ENCODE measurements at regions not wholly inside any gene's neighbourhood (a gene's known extent, or its start where the extent isn't known, plus 50 kb on each side); places are given as distances from the start of the nearest gene placed in this dataset.

DNA sequence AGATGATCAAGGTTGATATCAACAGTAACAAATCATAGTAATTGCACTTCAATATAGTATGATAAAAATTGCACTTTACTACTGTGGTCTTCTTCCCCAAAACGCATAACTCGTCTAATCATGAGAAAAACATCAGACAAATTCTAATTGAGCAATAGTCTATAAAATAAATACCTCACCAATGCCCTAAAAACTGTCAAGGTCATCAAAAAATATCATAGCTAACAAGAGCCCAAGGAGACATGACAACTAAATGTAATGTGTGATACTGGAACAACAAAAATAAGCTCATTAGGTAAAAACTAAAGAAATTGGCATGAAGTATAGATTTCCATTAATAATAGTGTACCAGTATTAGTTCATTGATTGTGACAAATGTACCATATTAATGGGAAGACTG is 85.6 kb upstream of the LRRC3B start:
- no peaks in the 10 kb centered on the region for H3K36me3 ChIP-seq
- intact Hi-C loops (cut with DNase I; ENCODE audit: low total_unique reads) = no loop called here

DNA sequence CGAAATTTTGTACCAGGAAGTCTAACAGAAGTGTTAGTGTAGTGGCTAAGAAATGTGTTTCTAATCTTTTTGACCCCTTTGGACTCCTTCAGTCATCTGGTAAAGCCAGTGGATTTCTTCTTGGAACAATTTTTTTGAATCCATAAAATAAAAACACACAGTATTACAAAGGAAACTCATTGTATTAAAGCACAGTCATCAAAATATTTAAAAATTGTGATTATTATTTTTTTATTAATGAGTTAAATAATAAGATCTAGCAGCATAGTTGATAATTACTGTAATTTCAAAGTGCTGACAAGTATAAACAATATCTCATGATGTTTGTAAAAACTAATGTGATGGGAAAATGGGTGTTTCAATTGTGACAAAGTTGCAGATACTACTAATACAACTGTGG is 72.2 kb upstream of the LRRC3B start:
- H3K4me3 ChIP-seq = no peak overlapping the region
- TF ChIP-seq POLR2A (IDR thresholded peaks at IDR 0.05) (no peak), EP300 (IDR thresholded peaks at IDR 0.05) (no peak), POLR2AphosphoS5 (IDR thresholded peaks at IDR 0.05) (no peak)
- TF ChIP-seq, protein P1, sequence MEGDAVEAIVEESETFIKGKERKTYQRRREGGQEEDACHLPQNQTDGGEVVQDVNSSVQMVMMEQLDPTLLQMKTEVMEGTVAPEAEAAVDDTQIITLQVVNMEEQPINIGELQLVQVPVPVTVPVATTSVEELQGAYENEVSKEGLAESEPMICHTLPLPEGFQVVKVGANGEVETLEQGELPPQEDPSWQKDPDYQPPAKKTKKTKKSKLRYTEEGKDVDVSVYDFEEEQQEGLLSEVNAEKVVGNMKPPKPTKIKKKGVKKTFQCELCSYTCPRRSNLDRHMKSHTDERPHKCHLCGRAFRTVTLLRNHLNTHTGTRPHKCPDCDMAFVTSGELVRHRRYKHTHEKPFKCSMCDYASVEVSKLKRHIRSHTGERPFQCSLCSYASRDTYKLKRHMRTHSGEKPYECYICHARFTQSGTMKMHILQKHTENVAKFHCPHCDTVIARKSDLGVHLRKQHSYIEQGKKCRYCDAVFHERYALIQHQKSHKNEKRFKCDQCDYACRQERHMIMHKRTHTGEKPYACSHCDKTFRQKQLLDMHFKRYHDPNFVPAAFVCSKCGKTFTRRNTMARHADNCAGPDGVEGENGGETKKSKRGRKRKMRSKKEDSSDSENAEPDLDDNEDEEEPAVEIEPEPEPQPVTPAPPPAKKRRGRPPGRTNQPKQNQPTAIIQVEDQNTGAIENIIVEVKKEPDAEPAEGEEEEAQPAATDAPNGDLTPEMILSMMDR (IDR thresholded peaks at IDR 0.05) = no peak

More for the DNA sequence above, 85.6 kb upstream of the LRRC3B start:
- no peak overlapping the region for H3K4me3 ChIP-seq
- no peak for DNase-seq
- 69 to 89% (median 83%) methylated on average over 2 of the region's 2 CpGs for WGBS, 5 donors
- no peak overlapping the region for H3K27ac ChIP-seq
- TF ChIP-seq EP300 (IDR thresholded peaks at IDR 0.05) (no peak), POLR2AphosphoS5 (IDR thresholded peaks at IDR 0.05) (no peak), POLR2A (IDR thresholded peaks at IDR 0.05) (no peak)
- TF ChIP-seq, protein P1 (IDR thresholded peaks at IDR 0.05) = no peak
- peaks cover 0 to 4% (median 0%) of the 10 kb centered on the region in 4 donors for H3K9me3 ChIP-seq
- H3K4me1 ChIP-seq = no peaks in the 10 kb centered on the region
- H3K27me3 ChIP-seq = no peaks in the 10 kb centered on the region

DNA sequence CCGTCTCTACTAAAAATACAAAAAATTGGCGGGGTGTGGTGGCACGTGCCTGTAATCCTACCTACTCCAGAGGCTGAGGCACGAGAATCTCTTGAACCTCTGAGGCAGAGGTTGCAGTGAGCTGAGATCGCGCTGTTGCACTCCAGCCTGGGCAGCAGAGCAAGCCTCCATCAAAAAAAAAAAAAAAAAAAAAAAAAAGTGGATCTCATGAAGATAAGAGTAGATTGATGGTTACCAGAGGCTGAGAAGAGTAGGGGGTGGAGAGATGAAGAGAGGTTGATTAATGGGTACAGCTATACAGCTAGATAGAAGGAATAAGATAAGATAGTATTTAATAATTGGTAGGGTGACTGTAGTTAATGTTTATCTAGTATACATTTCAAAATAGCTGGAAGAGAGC is 65.9 kb upstream of the LRRC3B start:
- intact Hi-C loops (cut with DNase I; ENCODE audit: low total_unique reads) = no loop called here
- 83 to 90% (median 86%) methylated on average over 6 of the region's 6 CpGs for WGBS, 5 donors
- no peaks in the 10 kb centered on the region for H3K4me1 ChIP-seq
- TF ChIP-seq, protein P1 (IDR thresholded peaks at IDR 0.05) = no peak
- H3K36me3 ChIP-seq = no peaks in the 10 kb centered on the region
- H3K27ac ChIP-seq = no peak overlapping the region
- H3K4me3 ChIP-seq = no peak overlapping the region
- no peaks in the 10 kb centered on the region for H3K9me3 ChIP-seq
- DNase-seq = no peak
- no peaks in the 10 kb centered on the region for H3K27me3 ChIP-seq

More for the DNA sequence above, 72.2 kb upstream of the LRRC3B start:
- Histone ChIP-seq H3K27ac (no peak overlapping the region), H3K9me3 (no peaks in the 10 kb centered on the region), H3K36me3 (no peaks in the 10 kb centered on the region), H3K27me3 (no peaks in the 10 kb centered on the region), H3K4me1 (no peaks in the 10 kb centered on the region)
- intact Hi-C loops (cut with DNase I; ENCODE audit: low total_unique reads) = no loop called here
- 21 to 64% (median 50%) methylated on average over 1 of the region's 1 CpG for WGBS, 5 donors
- DNase-seq = no peak

DNA sequence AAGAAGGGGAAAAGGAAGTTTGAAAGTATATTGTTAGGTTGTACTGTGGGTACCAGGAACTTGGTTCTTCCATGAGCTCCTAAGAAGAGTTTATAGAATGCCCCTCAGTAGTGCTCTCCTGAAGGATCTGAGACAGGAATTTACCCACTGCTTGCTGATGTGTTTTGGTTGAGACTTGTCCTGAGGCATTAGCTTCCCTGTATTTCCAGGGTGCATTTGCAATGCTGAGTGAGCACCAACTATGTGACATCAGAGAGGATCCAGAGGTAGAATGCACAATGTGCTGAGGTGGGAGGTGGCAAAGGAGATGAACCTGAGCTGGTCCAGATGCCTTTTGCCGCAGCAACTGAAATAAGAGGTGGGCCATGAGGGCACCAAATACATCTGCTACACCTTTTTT is 64.3 kb upstream of the LRRC3B start:
- 80 to 97% (median 92%) methylated on average over 1 of the region's 1 CpG for WGBS, 5 donors
- Histone ChIP-seq H3K9me3 (no peaks in the 10 kb centered on the region), H3K4me3 (no peak overlapping the region), H3K27me3 (no peaks in the 10 kb centered on the region), H3K27ac (no peak overlapping the region), H3K4me1 (peaks cover 0 to 11% (median 0%) of the 10 kb centered on the region in 4 donors), H3K36me3 (no peaks in the 10 kb centered on the region)
- no peak for DNase-seq
- TF ChIP-seq POLR2AphosphoS5 (IDR thresholded peaks at IDR 0.05) (no peak), EP300 (IDR thresholded peaks at IDR 0.05) (no peak), POLR2A (IDR thresholded peaks at IDR 0.05) (no peak)
- TF ChIP-seq, protein P1 (IDR thresholded peaks at IDR 0.05) = no peak
- intact Hi-C loops (cut with DNase I; ENCODE audit: low total_unique reads) = no loop called here

Measured in stomach (tissue), 8 donors.